ENCODE measurements at regions not wholly inside any gene's neighbourhood (a gene's known extent, or its start where the extent isn't known, plus 50 kb on each side); places are given as distances from the start of the nearest gene placed in this dataset.

- Histone ChIP-seq H3K27me3 (ENCODE audit: insufficient read depth, low read length) (no peaks in the 10 kb centered on the region), H2AFZ (ENCODE audit: low read length, unreplicated experiment) (no peak overlapping the region), H3K36me3 (ENCODE audit: insufficient read depth, low read length) (no peaks in the 10 kb centered on the region), H3K27ac (ENCODE audit: low read depth, low read length) (no peak overlapping the region), H3K4me1 (ENCODE audit: control insufficient read depth, insufficient read depth, low read length, unreplicated experiment) (no peaks in the 10 kb centered on the region), H3K4me3 (ENCODE audit: low read depth, low read length) (no peak overlapping the region), H3K79me2 (ENCODE audit: control insufficient read depth, insufficient read depth, low read length, unreplicated experiment) (no peaks in the 10 kb centered on the region)
These were observed 1632.9 kb upstream of the PABPC4L start for GRCh38 chr4:135834471-135834870.

- Histone ChIP-seq H3K27ac (ENCODE audit: low read depth, low read length) (no peak overlapping the region), H3K79me2 (ENCODE audit: control insufficient read depth, insufficient read depth, low read length, unreplicated experiment) (no peaks in the 10 kb centered on the region), H3K27me3 (ENCODE audit: insufficient read depth, low read length) (no peaks in the 10 kb centered on the region), H3K4me1 (ENCODE audit: control insufficient read depth, insufficient read depth, low read length, unreplicated experiment) (no peaks in the 10 kb centered on the region), H3K36me3 (ENCODE audit: insufficient read depth, low read length) (no peaks in the 10 kb centered on the region), H2AFZ (ENCODE audit: low read length, unreplicated experiment) (no peak overlapping the region), H3K4me3 (ENCODE audit: low read depth, low read length) (no peak overlapping the region)
These were observed 1631.9 kb upstream of the PABPC4L start for GRCh38 chr4:135833529-135833928.

GRCh38 chr4:135824759-135825296 lies 1623.2 kb upstream of the PABPC4L start:
- no peaks in the 10 kb centered on the region for H3K4me1 ChIP-seq (ENCODE audit: control insufficient read depth, insufficient read depth, low read length, unreplicated experiment)
- H3K27me3 ChIP-seq (ENCODE audit: insufficient read depth, low read length) = no peaks in the 10 kb centered on the region
- no peaks in the 10 kb centered on the region for H3K79me2 ChIP-seq (ENCODE audit: control insufficient read depth, insufficient read depth, low read length, unreplicated experiment)
- H3K36me3 ChIP-seq (ENCODE audit: insufficient read depth, low read length) = no peaks in the 10 kb centered on the region
- no peak overlapping the region for H3K4me3 ChIP-seq (ENCODE audit: low read depth, low read length)
- H3K27ac ChIP-seq (ENCODE audit: low read depth, low read length) = no peak overlapping the region
- H2AFZ ChIP-seq (ENCODE audit: low read length, unreplicated experiment) = no peak overlapping the region

- Histone ChIP-seq H2AFZ (ENCODE audit: low read length, unreplicated experiment) (no peak overlapping the region), H3K27ac (ENCODE audit: low read depth, low read length) (no peak overlapping the region)
These were observed 1603.2 kb upstream of the PABPC4L start for GRCh38 chr4:135804785-135805184.

GRCh38 chr4:135777361-135777760 lies 1575.8 kb upstream of the PABPC4L start:
- Histone ChIP-seq H3K27me3 (ENCODE audit: insufficient read depth, low read length) (no peaks in the 10 kb centered on the region), H3K27ac (ENCODE audit: low read depth, low read length) (no peak overlapping the region), H3K36me3 (ENCODE audit: insufficient read depth, low read length) (no peaks in the 10 kb centered on the region), H3K79me2 (ENCODE audit: control insufficient read depth, insufficient read depth, low read length, unreplicated experiment) (no peaks in the 10 kb centered on the region), H2AFZ (ENCODE audit: low read length, unreplicated experiment) (no peak overlapping the region), H3K4me3 (ENCODE audit: low read depth, low read length) (no peak overlapping the region), H3K4me1 (ENCODE audit: control insufficient read depth, insufficient read depth, low read length, unreplicated experiment) (no peaks in the 10 kb centered on the region)

More at GRCh38 chr4:135804785-135805184, 1603.2 kb upstream of the PABPC4L start:
- Histone ChIP-seq H3K4me3 (ENCODE audit: low read depth, low read length) (no peak overlapping the region), H3K4me1 (ENCODE audit: control insufficient read depth, insufficient read depth, low read length, unreplicated experiment) (no peaks in the 10 kb centered on the region), H3K36me3 (ENCODE audit: insufficient read depth, low read length) (no peaks in the 10 kb centered on the region), H3K27me3 (ENCODE audit: insufficient read depth, low read length) (no peaks in the 10 kb centered on the region), H3K79me2 (ENCODE audit: control insufficient read depth, insufficient read depth, low read length, unreplicated experiment) (no peaks in the 10 kb centered on the region)

- no peak overlapping the region for H3K4me3 ChIP-seq (ENCODE audit: low read depth, low read length)
- H3K27me3 ChIP-seq (ENCODE audit: insufficient read depth, low read length) = no peaks in the 10 kb centered on the region
- no peak overlapping the region for H3K27ac ChIP-seq (ENCODE audit: low read depth, low read length)
- H3K79me2 ChIP-seq (ENCODE audit: control insufficient read depth, insufficient read depth, low read length, unreplicated experiment) = no peaks in the 10 kb centered on the region
- no peaks in the 10 kb centered on the region for H3K36me3 ChIP-seq (ENCODE audit: insufficient read depth, low read length)
- H2AFZ ChIP-seq (ENCODE audit: low read length, unreplicated experiment) = no peak overlapping the region
- no peaks in the 10 kb centered on the region for H3K4me1 ChIP-seq (ENCODE audit: control insufficient read depth, insufficient read depth, low read length, unreplicated experiment)
These were observed 1574.3 kb upstream of the PABPC4L start for GRCh38 chr4:135775909-135776308.

GRCh38 chr4:135770505-135770904 lies 1568.9 kb upstream of the PABPC4L start:
- Histone ChIP-seq H3K4me1 (ENCODE audit: control insufficient read depth, insufficient read depth, low read length, unreplicated experiment) (no peaks in the 10 kb centered on the region), H3K4me3 (ENCODE audit: low read depth, low read length) (no peak overlapping the region), H3K79me2 (ENCODE audit: control insufficient read depth, insufficient read depth, low read length, unreplicated experiment) (no peaks in the 10 kb centered on the region), H3K27ac (ENCODE audit: low read depth, low read length) (no peak overlapping the region), H3K36me3 (ENCODE audit: insufficient read depth, low read length) (no peaks in the 10 kb centered on the region), H2AFZ (ENCODE audit: low read length, unreplicated experiment) (no peak overlapping the region), H3K27me3 (ENCODE audit: insufficient read depth, low read length) (no peaks in the 10 kb centered on the region)

- no peak overlapping the region for H3K27ac ChIP-seq (ENCODE audit: low read depth, low read length)
- H3K79me2 ChIP-seq (ENCODE audit: control insufficient read depth, insufficient read depth, low read length, unreplicated experiment) = no peaks in the 10 kb centered on the region
- no peaks in the 10 kb centered on the region for H3K36me3 ChIP-seq (ENCODE audit: insufficient read depth, low read length)
- H3K27me3 ChIP-seq (ENCODE audit: insufficient read depth, low read length) = no peaks in the 10 kb centered on the region
- no peak overlapping the region for H3K4me3 ChIP-seq (ENCODE audit: low read depth, low read length)
- no peak overlapping the region for H2AFZ ChIP-seq (ENCODE audit: low read length, unreplicated experiment)
- no peaks in the 10 kb centered on the region for H3K4me1 ChIP-seq (ENCODE audit: control insufficient read depth, insufficient read depth, low read length, unreplicated experiment)
These were observed 1543.3 kb upstream of the PABPC4L start for GRCh38 chr4:135744928-135745327.

GRCh38 chr4:135741583-135741982 lies 1540.0 kb upstream of the PABPC4L start:
- Histone ChIP-seq H3K4me1 (ENCODE audit: control insufficient read depth, insufficient read depth, low read length, unreplicated experiment) (no peaks in the 10 kb centered on the region), H3K27me3 (ENCODE audit: insufficient read depth, low read length) (no peaks in the 10 kb centered on the region), H3K36me3 (ENCODE audit: insufficient read depth, low read length) (no peaks in the 10 kb centered on the region), H2AFZ (ENCODE audit: low read length, unreplicated experiment) (no peak overlapping the region), H3K4me3 (ENCODE audit: low read depth, low read length) (no peak overlapping the region), H3K79me2 (ENCODE audit: control insufficient read depth, insufficient read depth, low read length, unreplicated experiment) (no peaks in the 10 kb centered on the region), H3K27ac (ENCODE audit: low read depth, low read length) (no peak overlapping the region)

- no peak overlapping the region for H3K4me3 ChIP-seq (ENCODE audit: low read depth, low read length)
- no peaks in the 10 kb centered on the region for H3K79me2 ChIP-seq (ENCODE audit: control insufficient read depth, insufficient read depth, low read length, unreplicated experiment)
- no peaks in the 10 kb centered on the region for H3K36me3 ChIP-seq (ENCODE audit: insufficient read depth, low read length)
- no peaks in the 10 kb centered on the region for H3K4me1 ChIP-seq (ENCODE audit: control insufficient read depth, insufficient read depth, low read length, unreplicated experiment)
- H3K27me3 ChIP-seq (ENCODE audit: insufficient read depth, low read length) = no peaks in the 10 kb centered on the region
- H3K27ac ChIP-seq (ENCODE audit: low read depth, low read length) = no peak overlapping the region
- no peak overlapping the region for H2AFZ ChIP-seq (ENCODE audit: low read length, unreplicated experiment)
These were observed 1537.8 kb upstream of the PABPC4L start for GRCh38 chr4:135739354-135739753.

- Histone ChIP-seq H2AFZ (ENCODE audit: low read length, unreplicated experiment) (no peak overlapping the region), H3K27me3 (ENCODE audit: insufficient read depth, low read length) (peaks cover 4% of the 10 kb centered on the region; the same call in 1 of the 2 replicates), H3K79me2 (ENCODE audit: control insufficient read depth, insufficient read depth, low read length, unreplicated experiment) (no peaks in the 10 kb centered on the region), H3K36me3 (ENCODE audit: insufficient read depth, low read length) (no peaks in the 10 kb centered on the region), H3K27ac (ENCODE audit: low read depth, low read length) (no peak overlapping the region), H3K4me1 (ENCODE audit: control insufficient read depth, insufficient read depth, low read length, unreplicated experiment) (no peaks in the 10 kb centered on the region), H3K4me3 (ENCODE audit: low read depth, low read length) (no peak overlapping the region)
These were observed 1533.9 kb upstream of the PABPC4L start for GRCh38 chr4:135735512-135735911.

Measured in ACC112 (cell line).